Hepatocyte (in vitro differentiated cells): ENCODE measurements at regions not wholly inside any gene's neighbourhood (a gene's known extent, or its start where the extent isn't known, plus 50 kb on each side); places are given as distances from the start of the nearest gene placed in this dataset.

Experiments used
- DNase-seq: peaks from one replicate; pipeline ENCODE4 v3.0.0-alpha.2; 2016; ENCODE audit warnings: low spot score
- H2AFZ ChIP-seq: fragments of 200-600 bp; sonication (generic); 2 replicates; pipeline ENCODE4 v1.6.0; 2016; ENCODE audit warnings: antibody characterized with exemption, mild to moderate bottlenecking
- H3K27ac ChIP-seq: fragments of 200-600 bp; sonication (generic); 2 replicates; pipeline ENCODE4 v1.5.1; 2016; ENCODE audit warnings: mild to moderate bottlenecking
- H3K27me3 ChIP-seq: fragments of 200-600 bp; sonication (generic); 2 replicates; pipeline ENCODE4 v1.6.1; 2016
- H3K36me3 ChIP-seq: fragments of 200-600 bp; sonication (generic); replicated peaks from 2 replicates; pipeline ENCODE4 v1.5.1; 2016; ENCODE audit warnings: low read depth; ENCODE audit not compliant: insufficient read depth
- H3K4me1 ChIP-seq: fragments of 200-600 bp; sonication (generic); 2 replicates; pipeline ENCODE4 v1.5.1; 2016; ENCODE audit warnings: mild to moderate bottlenecking, moderate library complexity; ENCODE audit not compliant: insufficient read depth
- H3K4me2 ChIP-seq: fragments of 200-600 bp; sonication (generic); 2 replicates; pipeline ENCODE4 v1.6.0; 2016
- H3K4me3 ChIP-seq: fragments of 200-600 bp; sonication (generic); 2 replicates; pipeline ENCODE4 v1.5.1; 2016; ENCODE audit warnings: mild to moderate bottlenecking
- H3K79me2 ChIP-seq: fragments of 200-600 bp; sonication (generic); 2 replicates; pipeline ENCODE4 v1.6.0; 2017; ENCODE audit warnings: mild to moderate bottlenecking
- H3K9me2 ChIP-seq: fragments of 200-600 bp; sonication (generic); replicated peaks from 2 replicates; pipeline ENCODE4 v1.6.0; 2017; ENCODE audit warnings: mild to moderate bottlenecking; ENCODE audit not compliant: insufficient read depth
- H3K9me3 ChIP-seq: fragments of 200-600 bp; sonication (generic); 2 replicates; pipeline ENCODE4 v1.5.1; 2016; ENCODE audit warnings: low read depth, mild to moderate bottlenecking
- H4K20me1 ChIP-seq: fragments of 200-600 bp; sonication (generic); 2 replicates; pipeline ENCODE4 v1.6.0; 2016; ENCODE audit warnings: mild to moderate bottlenecking; ENCODE audit not compliant: insufficient read depth, poor library complexity, severe bottlenecking
- CTCF ChIP-seq: fragments of 200-600 bp; sonication (generic); IDR thresholded peaks from 2 replicates; pipeline ENCODE4 v1.5.1; 2016; ENCODE audit warnings: antibody characterized with exemption, mild to moderate bottlenecking; ENCODE audit not compliant: poor library complexity
- EZH2 ChIP-seq: fragments of 200-600 bp; sonication (generic); IDR thresholded peaks from 2 replicates; pipeline ENCODE4 v1.6.1; 2016; ENCODE audit warnings: antibody characterized with exemption, mild to moderate bottlenecking, borderline replicate concordance
- EZH2phosphoT487 ChIP-seq: fragments of 200-600 bp; sonication (generic); IDR thresholded peaks from one replicate; pipeline ENCODE4 v1.6.1; 2018; ENCODE audit warnings: antibody characterized with exemption, mild to moderate bottlenecking, low read depth, moderate library complexity; ENCODE audit not compliant: unreplicated experiment, severe bottlenecking
- WGBS: methylation state at CpG from one replicate; pipeline ENCODE4 v1.1.6; 2016; ENCODE audit warnings: low lambda C conversion rate; ENCODE audit errors: missing lambda C conversion rate; 5-methylcytosine and 5-hydroxymethylcytosine counted together

- 82% methylated on average over 4 of the region's 4 CpGs for WGBS
- peaks cover 8% of the 10 kb centered on the region for H3K4me1 ChIP-seq
- H3K27ac ChIP-seq: peak overlapping the region; percentile 29
- H3K36me3 ChIP-seq: no peaks in the 10 kb centered on the region
- no peaks in the 10 kb centered on the region for H3K79me2 ChIP-seq
- H3K4me2 ChIP-seq: no peak overlapping the region
- TF ChIP-seq EZH2phosphoT487: no peak
- no peak for TF ChIP-seq CTCF
- no peak for TF ChIP-seq EZH2
- no peak overlapping the region for H3K4me3 ChIP-seq
- H3K9me3 ChIP-seq: no peaks in the 10 kb centered on the region
- no peak overlapping the region for H2AFZ ChIP-seq
- H3K27me3 ChIP-seq: no peaks in the 10 kb centered on the region
- H4K20me1 ChIP-seq: no peaks in the 10 kb centered on the region
- peak; percentile 4 for DNase-seq
- H3K9me2 ChIP-seq: no peaks in the 10 kb centered on the region
Measured at GRCh38 chrX:42420426-42420825, 357.5 kb downstream of the PPP1R2C start.

- no peaks in the 10 kb centered on the region for H3K9me3 ChIP-seq
- TF ChIP-seq CTCF (no peak), EZH2phosphoT487 (no peak), EZH2 (no peak)
- DNase-seq: no peak
- H3K4me1 ChIP-seq: peaks cover 8% of the 10 kb centered on the region
- H3K4me3 ChIP-seq: no peak overlapping the region
- H4K20me1 ChIP-seq: no peaks in the 10 kb centered on the region
- no peaks in the 10 kb centered on the region for H3K79me2 ChIP-seq
- H2AFZ ChIP-seq: no peak overlapping the region
- WGBS: 79% methylated on average over 2 of the region's 2 CpGs
- no peaks in the 10 kb centered on the region for H3K36me3 ChIP-seq
- no peak overlapping the region for H3K4me2 ChIP-seq
- H3K27me3 ChIP-seq: no peaks in the 10 kb centered on the region
- no peak overlapping the region for H3K27ac ChIP-seq
- H3K9me2 ChIP-seq: no peaks in the 10 kb centered on the region
Measured at GRCh38 chrX:42415636-42416035, 362.3 kb downstream of the PPP1R2C start.

GRCh38 chrX:42414057-42414456 is 363.9 kb downstream of the PPP1R2C start:
- H3K9me2 ChIP-seq: no peaks in the 10 kb centered on the region
- WGBS: 86% methylated on average over 5 of the region's 5 CpGs
- H3K4me3 ChIP-seq: no peak overlapping the region
- no peaks in the 10 kb centered on the region for H3K9me3 ChIP-seq
- no peak for TF ChIP-seq EZH2
- TF ChIP-seq EZH2phosphoT487: no peak
- TF ChIP-seq CTCF: no peak
- DNase-seq: no peak
- H3K36me3 ChIP-seq: no peaks in the 10 kb centered on the region
- H3K79me2 ChIP-seq: no peaks in the 10 kb centered on the region
- no peaks in the 10 kb centered on the region for H3K4me1 ChIP-seq
- H2AFZ ChIP-seq: no peak overlapping the region
- no peaks in the 10 kb centered on the region for H4K20me1 ChIP-seq
- H3K27me3 ChIP-seq: no peaks in the 10 kb centered on the region
- H3K4me2 ChIP-seq: no peak overlapping the region
- no peak overlapping the region for H3K27ac ChIP-seq

- no peaks in the 10 kb centered on the region for H3K36me3 ChIP-seq
Measured at GRCh38 chrX:42399632-42400024, 378.3 kb downstream of the PPP1R2C start.

More at GRCh38 chrX:42399632-42400024, 378.3 kb downstream of the PPP1R2C start:
- 71% methylated on average over 2 of the region's 2 CpGs for WGBS
- H3K4me2 ChIP-seq: no peak overlapping the region
- DNase-seq: no peak
- H3K4me1 ChIP-seq: no peaks in the 10 kb centered on the region
- H4K20me1 ChIP-seq: no peaks in the 10 kb centered on the region
- H3K27me3 ChIP-seq: no peaks in the 10 kb centered on the region
- TF ChIP-seq EZH2phosphoT487 (no peak), EZH2 (no peak), CTCF (no peak)
- no peaks in the 10 kb centered on the region for H3K9me2 ChIP-seq
- H3K4me3 ChIP-seq: no peak overlapping the region
- H3K9me3 ChIP-seq: no peaks in the 10 kb centered on the region
- H3K79me2 ChIP-seq: no peaks in the 10 kb centered on the region
- H2AFZ ChIP-seq: no peak overlapping the region
- H3K27ac ChIP-seq: no peak overlapping the region
